ENCODE measurements at regions not wholly inside any gene's neighbourhood (a gene's known extent, or its start where the extent isn't known, plus 50 kb on each side); places are given as distances from the start of the nearest gene placed in this dataset.

DNA sequence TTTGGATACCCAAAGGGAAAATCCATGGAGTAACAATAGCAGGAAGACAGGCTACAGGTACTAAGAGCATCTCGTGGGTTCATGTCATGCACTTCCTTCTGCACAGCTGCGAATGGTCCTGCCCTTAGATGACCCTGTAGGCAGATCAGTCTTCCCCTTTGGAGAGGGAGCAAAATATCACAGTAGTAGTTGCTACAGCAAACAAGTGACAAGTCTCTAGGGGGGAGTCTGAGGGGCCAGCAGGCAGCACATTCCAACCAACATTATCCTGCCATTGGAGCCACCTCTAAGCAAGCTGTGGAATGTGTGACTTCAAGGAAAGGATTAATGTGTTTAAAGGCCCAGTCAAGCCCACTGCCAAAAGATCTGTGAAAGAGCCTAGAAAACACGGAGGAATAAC lies 273.2 kb upstream of the PARD3B start:
- no peak for DNase-seq (ENCODE audit: low read depth in 3 of 3)

DNA sequence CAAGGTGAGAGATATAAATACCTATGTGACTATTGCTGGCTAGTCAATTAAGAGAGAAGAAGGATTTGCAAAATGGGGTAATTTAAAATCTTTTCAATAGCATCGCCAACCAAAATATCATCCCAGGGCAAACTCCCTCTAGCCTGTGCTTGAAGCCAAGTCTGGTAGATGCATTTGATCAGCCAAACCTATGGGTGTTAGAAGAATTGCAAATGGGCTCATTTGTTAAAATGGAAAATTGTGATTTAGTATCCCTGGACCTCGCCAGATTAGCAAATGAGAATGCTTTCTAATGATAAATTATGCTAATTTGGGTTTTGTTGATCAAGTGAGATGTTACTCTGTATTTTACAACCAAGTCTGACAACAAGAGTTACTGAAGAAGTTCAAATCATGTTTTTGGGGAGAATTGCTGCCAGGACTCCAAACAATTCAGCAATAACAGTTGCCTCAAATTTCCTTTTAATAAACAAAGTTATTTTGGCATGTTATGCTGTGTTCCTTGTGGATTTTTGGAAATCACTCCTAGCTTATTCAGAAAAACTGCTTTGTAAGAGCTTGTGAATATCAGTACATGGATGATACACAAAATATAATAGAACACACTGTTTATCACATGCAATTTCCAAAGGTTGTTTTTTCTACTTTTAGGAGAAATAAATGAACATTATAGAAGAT lies 272.5 kb upstream of the PARD3B start:
- DNase-seq (ENCODE audit: low read depth in 3 of 3): no peak

- DNase-seq (ENCODE audit: low read depth in 3 of 3): no peak
These were observed 270.8 kb upstream of the PARD3B start for GRCh38 chr2:204274429-204274828.

GRCh38 chr2:204274991-204275390 lies 270.3 kb upstream of the PARD3B start:
- DNase-seq (ENCODE audit: low read depth in 3 of 3): no peak

- no peak for DNase-seq (ENCODE audit: low read depth in 3 of 3)
These were observed 268.0 kb upstream of the PARD3B start for GRCh38 chr2:204277226-204277625.

GRCh38 chr2:204278454-204278853 lies 266.8 kb upstream of the PARD3B start:
- no peak for DNase-seq (ENCODE audit: low read depth in 3 of 3)

- DNase-seq (ENCODE audit: low read depth in 3 of 3): no peak
These were observed 265.5 kb upstream of the PARD3B start for GRCh38 chr2:204279819-204280218.

DNA sequence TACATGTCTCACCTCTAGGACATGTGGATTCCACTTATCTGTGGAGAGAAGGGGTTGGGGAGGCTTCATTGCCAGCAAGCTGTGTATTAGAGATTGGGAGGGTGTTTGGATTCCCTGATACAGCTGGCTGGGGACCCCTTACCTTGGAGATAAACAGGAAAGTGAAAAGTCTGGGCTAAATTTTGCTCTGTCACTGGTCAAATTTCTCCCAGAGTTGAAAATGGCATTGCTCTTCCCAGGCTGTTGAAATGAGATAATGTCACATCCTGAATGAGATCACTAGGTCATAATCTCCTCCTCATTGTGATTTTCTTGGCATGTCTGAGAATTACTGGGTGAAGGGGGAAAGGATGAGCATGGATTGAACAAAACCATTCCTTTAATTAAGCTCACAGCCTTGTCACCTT lies 265.0 kb upstream of the PARD3B start:
- DNase-seq (ENCODE audit: low read depth in 3 of 3): no peak

DNA sequence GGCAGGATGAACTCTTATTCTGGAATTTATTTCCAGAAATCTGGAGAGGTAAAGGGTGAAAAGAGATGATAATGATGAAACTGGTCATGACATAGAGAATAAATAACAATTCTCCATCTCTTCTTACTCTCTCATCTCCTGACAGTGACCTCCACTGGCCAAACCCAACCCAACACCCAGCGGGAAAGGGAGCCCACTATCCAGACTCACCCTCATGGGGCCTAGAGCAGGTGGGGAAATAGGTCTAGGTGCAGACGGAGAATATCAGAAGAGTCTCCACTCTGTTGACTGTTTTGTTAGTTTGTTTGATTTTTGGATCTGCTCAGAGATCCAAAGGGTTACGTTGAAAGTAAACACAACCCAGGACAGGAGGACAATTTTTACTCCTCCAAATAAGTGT lies 263.2 kb upstream of the PARD3B start:
- no peak for DNase-seq (ENCODE audit: low read depth in 3 of 3)

DNA sequence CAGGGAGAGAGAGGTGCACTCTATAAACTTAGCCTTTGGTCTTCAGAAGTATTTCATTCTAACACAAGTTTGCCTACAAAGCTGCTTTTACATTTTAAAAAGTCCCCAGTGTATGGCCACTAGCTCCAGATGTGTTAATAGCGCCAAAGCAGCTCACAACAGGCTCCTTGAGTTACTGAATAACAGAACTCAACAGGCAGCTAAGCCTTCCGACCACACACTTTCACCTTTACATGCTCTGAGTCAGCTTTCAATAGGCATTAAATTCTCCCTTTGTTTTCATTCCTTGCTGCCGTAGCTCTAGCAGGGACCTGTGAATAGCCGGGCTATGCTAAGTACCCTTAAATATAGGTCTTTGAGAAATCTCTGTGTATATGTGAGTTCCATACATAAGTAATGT lies 262.8 kb upstream of the PARD3B start:
- DNase-seq (ENCODE audit: low read depth in 3 of 3): no peak

GRCh38 chr2:204289066-204289465 lies 256.2 kb upstream of the PARD3B start:
- no peak for DNase-seq (ENCODE audit: low read depth in 3 of 3)

GRCh38 chr2:204292439-204292838 lies 252.8 kb upstream of the PARD3B start:
- no peak for DNase-seq (ENCODE audit: low read depth in 3 of 3)

DNA sequence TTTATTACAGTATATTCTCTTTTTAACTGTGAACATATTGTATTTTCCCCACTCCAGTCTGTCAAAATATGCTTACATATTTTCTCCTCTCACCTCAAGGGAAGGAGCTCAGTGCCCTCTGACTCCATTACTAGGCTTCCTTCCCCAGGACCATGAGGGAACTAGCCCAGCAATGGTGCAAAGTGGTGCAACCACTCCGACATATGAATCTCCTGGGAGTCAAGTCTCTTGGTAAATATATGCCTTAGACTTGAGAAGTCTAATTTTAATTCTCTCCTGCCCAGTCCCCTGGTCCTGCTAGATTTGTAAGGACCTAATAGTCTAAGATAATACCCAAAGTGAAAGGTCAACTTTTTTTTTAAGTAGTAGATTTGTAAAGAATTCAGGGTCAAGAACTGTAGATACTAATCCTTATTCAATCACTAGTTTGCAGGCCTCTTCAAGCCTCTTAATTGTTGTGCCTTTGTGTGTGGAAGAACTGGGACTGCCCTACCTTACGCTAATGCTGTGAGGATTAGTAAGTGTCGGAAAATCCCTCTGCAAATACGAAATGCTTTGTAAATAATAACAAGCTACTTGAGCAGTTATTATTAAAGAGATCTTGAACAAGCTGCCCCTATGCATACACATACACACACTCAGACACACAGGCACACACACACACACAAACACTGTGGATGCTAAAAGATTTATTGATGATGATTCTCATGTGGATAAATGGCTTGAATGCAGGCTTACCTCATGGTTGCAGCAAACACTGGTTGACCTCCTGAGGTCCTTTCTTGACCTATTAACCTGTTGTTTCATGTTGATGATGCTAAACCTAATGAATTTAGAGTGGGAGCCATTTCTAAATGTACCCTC lies 251.2 kb upstream of the PARD3B start:
- no peak for DNase-seq (ENCODE audit: low read depth in 3 of 3)

DNA sequence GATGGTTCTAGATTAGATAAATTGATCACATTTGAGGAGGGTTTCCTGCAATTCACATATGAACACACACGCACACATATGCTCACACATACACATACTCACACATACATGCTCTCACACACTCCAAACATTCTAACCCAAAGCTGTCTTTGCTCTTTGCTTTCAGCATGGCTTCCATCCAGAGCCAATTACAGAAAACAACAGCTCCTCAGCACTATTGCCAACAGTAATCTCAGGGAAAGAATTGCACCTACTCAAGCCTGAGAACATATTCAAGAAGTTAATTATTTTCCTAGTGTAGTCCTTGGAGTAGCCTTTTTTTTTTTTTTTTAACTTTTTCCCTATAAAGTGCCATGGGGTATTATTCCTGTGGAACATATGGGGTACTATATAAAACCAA lies 246.9 kb upstream of the PARD3B start:
- DNase-seq (ENCODE audit: low read depth in 3 of 3): no peak

- no peak for DNase-seq (ENCODE audit: low read depth in 3 of 3)
These were observed 245.5 kb upstream of the PARD3B start for GRCh38 chr2:204299766-204300165.

GRCh38 chr2:204306667-204307066 lies 238.6 kb upstream of the PARD3B start:
- no peak for DNase-seq (ENCODE audit: low read depth in 3 of 3)

DNA sequence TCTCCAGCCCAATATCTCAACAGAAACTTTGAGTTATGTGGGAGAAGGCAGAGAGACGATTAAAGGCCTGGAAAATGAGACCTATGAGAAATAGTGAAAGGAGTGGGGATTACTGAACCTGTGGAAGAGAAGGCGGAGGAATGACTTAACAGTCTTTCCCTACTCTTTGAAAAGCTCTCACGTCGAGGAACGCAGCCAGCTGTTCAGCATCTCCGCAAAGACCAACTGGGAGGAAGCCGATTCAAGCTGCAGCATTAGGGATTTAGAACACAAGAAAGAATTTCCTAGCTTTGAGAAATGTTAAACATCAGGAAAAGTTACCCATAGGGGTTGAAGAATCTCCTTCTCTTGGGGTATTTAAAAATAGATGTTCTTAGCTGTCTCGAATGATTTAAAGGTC lies 233.2 kb upstream of the PARD3B start:
- no peak for DNase-seq (ENCODE audit: low read depth in 3 of 3)

- DNase-seq (ENCODE audit: low read depth in 3 of 3): no peak
These were observed 232.0 kb upstream of the PARD3B start for GRCh38 chr2:204313256-204313655.

- no peak for DNase-seq (ENCODE audit: low read depth in 3 of 3)
These were observed 230.0 kb upstream of the PARD3B start for GRCh38 chr2:204315236-204315662.

GRCh38 chr2:204317640-204318039 lies 227.6 kb upstream of the PARD3B start:
- no peak for DNase-seq (ENCODE audit: low read depth in 3 of 3)

DNA sequence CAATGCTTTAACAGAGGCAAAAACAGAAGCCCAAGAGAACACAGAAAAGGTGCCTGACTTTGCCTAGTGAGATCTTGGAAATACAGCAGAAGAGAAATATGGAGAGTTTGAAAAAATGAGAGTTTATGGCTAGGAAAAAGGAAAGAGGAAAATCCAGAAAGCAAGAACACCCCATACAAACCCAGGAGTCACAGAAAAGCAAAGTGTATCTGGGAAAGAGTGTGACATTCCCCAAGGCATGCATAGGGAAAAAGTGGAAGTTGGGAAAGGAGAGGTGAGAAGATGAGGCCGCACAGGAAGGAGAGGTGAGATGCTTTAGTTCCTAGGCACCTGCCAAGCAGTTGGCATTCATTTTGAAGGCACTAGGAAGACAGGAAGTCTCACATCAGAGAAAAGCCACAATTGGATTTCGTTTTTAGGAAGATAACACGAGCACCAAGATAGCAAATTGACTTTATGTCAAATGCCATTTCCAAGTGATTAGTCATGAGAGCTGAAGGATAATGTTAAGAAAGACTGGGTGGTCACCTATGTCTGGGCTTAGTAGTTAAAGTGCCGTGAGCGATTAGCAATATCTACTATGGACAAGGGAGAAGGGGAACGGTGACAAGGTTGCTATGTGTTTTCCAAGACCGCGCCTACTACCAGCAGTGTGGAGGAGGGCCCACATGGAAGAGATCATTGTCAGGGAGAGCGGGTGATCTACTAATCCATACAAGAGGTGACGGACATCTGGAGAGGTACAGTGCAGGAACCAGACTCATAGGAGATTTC lies 224.1 kb upstream of the PARD3B start:
- no peak for DNase-seq (ENCODE audit: low read depth in 3 of 3)

DNA sequence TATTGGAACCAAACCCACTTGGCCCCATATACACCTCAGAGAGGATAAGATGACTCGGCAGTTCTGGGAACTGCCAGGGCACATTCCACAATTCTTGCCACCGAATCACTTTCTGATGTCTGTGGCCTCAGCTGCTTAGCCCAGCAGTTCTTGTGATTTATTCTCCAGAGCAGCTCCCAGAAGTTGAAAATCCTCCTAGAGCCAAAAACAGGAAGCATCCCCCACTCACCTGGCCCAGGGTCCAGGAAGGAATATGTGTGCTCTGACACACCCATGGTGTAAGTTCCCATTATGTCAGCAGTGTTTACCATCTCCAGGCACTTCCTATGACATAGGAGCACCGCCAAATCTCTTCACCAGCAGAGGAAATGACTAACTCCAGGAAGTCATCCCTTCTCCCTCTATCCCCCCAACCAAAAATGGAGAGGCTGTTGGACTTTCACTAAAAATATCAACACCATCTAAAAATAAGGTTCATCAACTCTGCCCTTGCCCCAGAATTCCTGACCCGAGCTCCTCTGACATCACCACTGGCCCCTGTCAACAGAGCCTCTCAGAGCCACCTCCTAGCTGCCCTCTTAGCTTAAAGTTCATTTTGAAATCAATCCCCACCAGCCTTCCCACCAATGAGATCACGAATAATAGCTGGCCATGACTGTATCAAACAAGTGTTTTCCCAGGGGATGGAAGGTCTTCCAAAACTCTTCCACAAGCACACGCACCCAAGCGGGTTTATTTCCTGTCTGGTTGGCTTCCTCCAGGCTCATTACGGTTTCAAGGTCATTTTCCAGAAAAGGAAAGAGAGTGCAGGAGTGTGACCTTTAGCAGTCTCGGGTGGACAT lies 223.1 kb upstream of the PARD3B start:
- no peak for DNase-seq (ENCODE audit: low read depth in 3 of 3)
